SK-N-SH (cell line): ENCODE measurements at regions not wholly inside any gene's neighbourhood (a gene's known extent, or its start where the extent isn't known, plus 50 kb on each side); places are given as distances from the start of the nearest gene placed in this dataset.
"Not testable (repeated sequence)": the region's sequence is repeated elsewhere in the genome, so short reads cannot be mapped to it uniquely, and the experiment has no call there.

Experiments
- CTCF ChIA-PET: fragments of 300-600, 350-600 bp; formaldehyde crosslinking; extraction: SDS; loops from one replicate; lab custom pipeline; 2021; lab: Yijun Ruan, JAX
- POLR2A ChIA-PET: fragments of 350-600 bp; sonication (Branson Sonifier 250); formaldehyde crosslinking; extraction: SDS; loops from one replicate; lab custom pipeline; 2020; ENCODE audit warnings: antibody characterized with exemption, inconsistent platforms; lab: Yijun Ruan, JAX
- DNase-seq: peaks from one replicate; pipeline ENCODE4 v3.0.0; 2012
- H2AFZ ChIP-seq: fragments of 200-600 bp; sonication (generic); 2 replicates; pipeline ENCODE4 v1.8.1; 2016; ENCODE audit warnings: antibody characterized with exemption, mild to moderate bottlenecking, low read depth
- H3F3A ChIP-seq: fragments of 200-600 bp; sonication (generic); replicated peaks from 2 replicates; pipeline ENCODE3; 2016; ENCODE audit warnings: antibody characterized with exemption, mild to moderate bottlenecking; ENCODE audit not compliant: insufficient read depth
- H3K27ac ChIP-seq, 2 experiments: fragments of 200-500 bp in 1 of 2; fragments of 200-600 bp in 1 of 2; sonication (Bioruptor generic) in 1 of 2; sonication (generic), shearing (Covaris generic) in 1 of 2; 2 replicates each; pipeline versions ENCODE4 v1.5.1 to v1.6.1; 2014 to 2016; ENCODE audit warnings: low read depth in 2 of 2, inconsistent platforms in 1 of 2, low read length in 1 of 2, mild to moderate bottlenecking in 1 of 2, mixed read lengths in 1 of 2
- H3K27me3 ChIP-seq: fragments of 200-600 bp; sonication (generic), shearing (Covaris generic); 2 replicates; pipeline ENCODE4 v1.6.1; 2016; ENCODE audit warnings: mixed run types; ENCODE audit not compliant: insufficient read depth
- H3K36me3 ChIP-seq, 2 experiments: fragments of 200-500 bp in 1 of 2; fragments of 200-600 bp in 1 of 2; sonication (Bioruptor generic) in 1 of 2; sonication (generic) in 1 of 2; replicated peaks in 1 of 2; 2 replicates each; pipeline versions ENCODE3 to v1.5.1; 2014 to 2016; ENCODE audit warnings: low read length in 1 of 2, mild to moderate bottlenecking in 1 of 2; ENCODE audit not compliant: insufficient read depth in 2 of 2, control insufficient read depth in 1 of 2
- H3K4me1 ChIP-seq, 2 experiments: fragments of 200-500 bp in 1 of 2; fragments of 200-600 bp in 1 of 2; sonication (Bioruptor generic) in 1 of 2; sonication (generic), shearing (Covaris generic) in 1 of 2; 2 replicates each; pipeline versions ENCODE4 v1.5.1 to v1.6.1; 2014 to 2016; ENCODE audit warnings: low read depth in 1 of 2, low read length in 1 of 2, mixed run types in 1 of 2; ENCODE audit not compliant: insufficient read depth in 2 of 2, control insufficient read depth in 1 of 2
- H3K4me2 ChIP-seq: fragments of 200-600 bp; sonication (generic), shearing (Covaris generic); 2 replicates; pipeline ENCODE4 v1.6.1; 2017; ENCODE audit warnings: mixed run types
- H3K4me3 ChIP-seq, 2 experiments: fragments of 200-500 bp in 1 of 2; fragments of 200-600 bp in 1 of 2; sonication (Bioruptor generic) in 1 of 2; sonication (generic), shearing (Covaris generic) in 1 of 2; 2 replicates each; pipeline versions ENCODE4 v1.5.1 to v1.8.1; 2014 to 2016; ENCODE audit warnings: low read depth in 2 of 2, inconsistent platforms in 1 of 2, low read length in 1 of 2, mild to moderate bottlenecking in 1 of 2, mixed read lengths in 1 of 2, moderate library complexity in 1 of 2
- H3K79me2 ChIP-seq: fragments of 200-600 bp; sonication (generic); 2 replicates; pipeline ENCODE4 v1.8.1; 2017; ENCODE audit warnings: mild to moderate bottlenecking; ENCODE audit not compliant: insufficient read depth
- H3K9ac ChIP-seq: fragments of 200-600 bp; sonication (generic); 2 replicates; pipeline ENCODE4 v1.6.1; 2017; ENCODE audit warnings: mixed run types
- H3K9me2 ChIP-seq: fragments of 200-600 bp; sonication (generic); 2 replicates; pipeline ENCODE4 v1.6.1; 2017; ENCODE audit warnings: mixed run types
- H3K9me3 ChIP-seq: fragments of 200-600 bp; sonication (generic); 2 replicates; pipeline ENCODE4 v1.6.1; 2017; ENCODE audit warnings: mixed run types, mild to moderate bottlenecking, moderate library complexity
- H4K20me1 ChIP-seq: fragments of 200-600 bp; sonication (generic); 2 replicates; pipeline ENCODE4 v1.6.1; 2017; ENCODE audit warnings: mild to moderate bottlenecking, mixed run types; ENCODE audit not compliant: insufficient read depth
- FOSL2 ChIP-seq: IDR thresholded peaks from 2 replicates; pipeline ENCODE4 v1.4.0; 2012; ENCODE audit warnings: low read depth, mild to moderate bottlenecking, moderate library complexity, borderline replicate concordance
- FOXJ3 ChIP-seq: sonication (generic); formaldehyde crosslinking; IDR thresholded peaks from 2 replicates; pipeline ENCODE4 v1.5.1; 2020; ENCODE audit warnings: mild to moderate bottlenecking, missing genetic modification reagents
- GATA2 ChIP-seq: sonication (generic); formaldehyde crosslinking; IDR thresholded peaks from 2 replicates; pipeline ENCODE4 v1.5.0; 2020; ENCODE audit warnings: mild to moderate bottlenecking, missing genetic modification reagents
- NFIC ChIP-seq: IDR thresholded peaks from 2 replicates; pipeline ENCODE4 v1.4.0; 2012; ENCODE audit warnings: borderline replicate concordance
- POLR2AphosphoS5 ChIP-seq: IDR thresholded peaks from 2 replicates; pipeline ENCODE4 v1.6.1; 2012; ENCODE audit warnings: low read depth, low read length
- RAD21 ChIP-seq: IDR thresholded peaks from 2 replicates; pipeline ENCODE4 v1.6.1; 2012; ENCODE audit warnings: mild to moderate bottlenecking, low read length
- RCOR1 ChIP-seq: fragments of 150-350 bp; IDR thresholded peaks from 2 replicates; pipeline ENCODE4 v1.6.1; 2017; ENCODE audit warnings: antibody characterized with exemption, low read length
- RFX5 ChIP-seq: IDR thresholded peaks from 2 replicates; pipeline ENCODE4 v1.6.1; 2012; ENCODE audit warnings: mild to moderate bottlenecking, improper control_type of control experiment, low read length
- RXRA ChIP-seq: IDR thresholded peaks from 2 replicates; pipeline ENCODE4 v1.4.0; 2012; ENCODE audit warnings: low read depth, mild to moderate bottlenecking, borderline replicate concordance
- TCF12 ChIP-seq: IDR thresholded peaks from 2 replicates; pipeline ENCODE4 v1.4.0; 2012
- TEAD4 ChIP-seq: IDR thresholded peaks from 2 replicates; pipeline ENCODE4 v1.4.0; 2012; ENCODE audit warnings: mild to moderate bottlenecking, borderline replicate concordance; ENCODE audit not compliant: insufficient read depth
- YY1 ChIP-seq: IDR thresholded peaks from 2 replicates; pipeline ENCODE4 v1.4.0; 2012; ENCODE audit warnings: low read depth, mild to moderate bottlenecking
- WGBS: methylation state at CpG from one replicate; pipeline ENCODE4 v1.1.6; 2017; ENCODE audit warnings: low lambda C conversion rate; 5-methylcytosine and 5-hydroxymethylcytosine counted together
- TF ChIP-seq, protein P1 (sequence below): fragments of 150-350 bp; IDR thresholded peaks from 2 replicates; pipeline ENCODE4 v1.6.1; 2016; ENCODE audit warnings: mild to moderate bottlenecking, low read depth, low read length
- TF ChIP-seq, protein P2 (sequence below): fragments of 200-600 bp; sonication (generic); IDR thresholded peaks from 2 replicates; pipeline ENCODE4 v1.6.1; 2017; ENCODE audit warnings: antibody characterized with exemption, mild to moderate bottlenecking, moderate library complexity

DNA sequence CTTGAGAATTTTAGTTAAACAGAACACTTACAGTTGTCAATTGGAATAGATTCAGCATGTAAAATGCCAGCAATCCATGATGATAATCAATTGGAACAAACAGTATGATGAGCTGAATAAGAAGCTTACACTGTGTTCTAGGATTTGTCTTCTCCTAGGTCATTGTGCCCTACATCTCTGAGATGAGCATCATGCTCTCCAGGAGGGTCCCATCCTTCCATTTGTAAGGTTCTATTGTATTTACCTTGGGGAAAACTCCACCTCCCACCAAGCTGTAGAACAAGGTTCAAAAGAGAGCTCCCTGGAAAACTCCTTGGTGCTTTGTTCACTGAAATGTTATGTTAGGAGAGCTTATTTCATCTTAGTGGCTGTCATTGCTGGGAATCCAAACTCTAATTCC, 60.8 kb downstream of the OR2B2 start:
- Histone ChIP-seq H3F3A (peaks cover 11% of the 10 kb centered on the region), H3K79me2 (no peaks in the 10 kb centered on the region), H3K4me3 (no peak overlapping the region), H3K4me2 (no peak overlapping the region), H2AFZ (no peak overlapping the region), H3K9me2 (no peaks in the 10 kb centered on the region), H4K20me1 (no peaks in the 10 kb centered on the region), H3K9ac (no peak overlapping the region), H3K27ac (no peak overlapping the region), H3K9me3 (no peaks in the 10 kb centered on the region), H3K36me3 (no peaks in the 10 kb centered on the region), H3K27me3 (no peaks in the 10 kb centered on the region), H3K4me1 (peaks cover 0 to 9% of the 10 kb centered on the region in 2 experiments; a peak in 1 of 4 replicates)
- ChIA-PET POLR2A (interaction anchor here (1.1 to 4.2 kb wide), 3 partner anchors 14 to 21 kb away, joined by 4 to 30 read pairs (median 17); a partner anchor contains a TSS), CTCF (interaction anchor here (1.8 to 2.5 kb wide), 2 partner anchors 9 to 14 kb away, joined by 5 to 10 read pairs; a partner anchor contains a TSS)
- DNase-seq = no peak
- TF ChIP-seq, protein P1, sequence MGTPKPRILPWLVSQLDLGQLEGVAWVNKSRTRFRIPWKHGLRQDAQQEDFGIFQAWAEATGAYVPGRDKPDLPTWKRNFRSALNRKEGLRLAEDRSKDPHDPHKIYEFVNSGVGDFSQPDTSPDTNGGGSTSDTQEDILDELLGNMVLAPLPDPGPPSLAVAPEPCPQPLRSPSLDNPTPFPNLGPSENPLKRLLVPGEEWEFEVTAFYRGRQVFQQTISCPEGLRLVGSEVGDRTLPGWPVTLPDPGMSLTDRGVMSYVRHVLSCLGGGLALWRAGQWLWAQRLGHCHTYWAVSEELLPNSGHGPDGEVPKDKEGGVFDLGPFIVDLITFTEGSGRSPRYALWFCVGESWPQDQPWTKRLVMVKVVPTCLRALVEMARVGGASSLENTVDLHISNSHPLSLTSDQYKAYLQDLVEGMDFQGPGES = no peak
- no peak for TF ChIP-seq FOSL2
- TF ChIP-seq RCOR1 = no peak
- no peak for TF ChIP-seq TEAD4
- no peak for TF ChIP-seq YY1
- TF ChIP-seq POLR2AphosphoS5 = no peak
- TF ChIP-seq, protein P2, sequence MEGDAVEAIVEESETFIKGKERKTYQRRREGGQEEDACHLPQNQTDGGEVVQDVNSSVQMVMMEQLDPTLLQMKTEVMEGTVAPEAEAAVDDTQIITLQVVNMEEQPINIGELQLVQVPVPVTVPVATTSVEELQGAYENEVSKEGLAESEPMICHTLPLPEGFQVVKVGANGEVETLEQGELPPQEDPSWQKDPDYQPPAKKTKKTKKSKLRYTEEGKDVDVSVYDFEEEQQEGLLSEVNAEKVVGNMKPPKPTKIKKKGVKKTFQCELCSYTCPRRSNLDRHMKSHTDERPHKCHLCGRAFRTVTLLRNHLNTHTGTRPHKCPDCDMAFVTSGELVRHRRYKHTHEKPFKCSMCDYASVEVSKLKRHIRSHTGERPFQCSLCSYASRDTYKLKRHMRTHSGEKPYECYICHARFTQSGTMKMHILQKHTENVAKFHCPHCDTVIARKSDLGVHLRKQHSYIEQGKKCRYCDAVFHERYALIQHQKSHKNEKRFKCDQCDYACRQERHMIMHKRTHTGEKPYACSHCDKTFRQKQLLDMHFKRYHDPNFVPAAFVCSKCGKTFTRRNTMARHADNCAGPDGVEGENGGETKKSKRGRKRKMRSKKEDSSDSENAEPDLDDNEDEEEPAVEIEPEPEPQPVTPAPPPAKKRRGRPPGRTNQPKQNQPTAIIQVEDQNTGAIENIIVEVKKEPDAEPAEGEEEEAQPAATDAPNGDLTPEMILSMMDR = no peak
- TF ChIP-seq FOXJ3 (CRISPR knock-in tag) = no peak
- TF ChIP-seq RXRA = no peak
- no peak for TF ChIP-seq RAD21
- no peak for TF ChIP-seq NFIC
- no peak for TF ChIP-seq RFX5
- no peak for TF ChIP-seq GATA2 (CRISPR knock-in tag)
- no peak for TF ChIP-seq TCF12

DNA sequence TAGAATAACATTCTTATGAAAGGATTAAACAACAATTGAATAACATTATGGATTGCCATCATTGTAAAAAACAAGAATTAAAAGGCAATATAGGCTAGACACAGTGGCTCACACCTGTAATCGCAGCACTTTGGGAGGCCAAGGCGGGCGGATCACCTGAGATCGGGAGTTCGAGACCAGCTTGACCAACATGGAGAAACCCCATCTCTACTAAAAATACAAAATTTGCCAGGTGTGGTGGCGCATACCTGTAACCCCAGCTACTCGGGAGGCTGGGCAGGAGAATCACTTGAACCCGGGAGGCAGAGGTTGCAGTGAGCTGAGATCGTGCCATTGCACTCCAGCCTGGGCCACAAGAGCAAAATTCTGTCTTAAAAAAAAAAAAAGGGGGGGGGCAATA, 63.2 kb downstream of the OR2B2 start:
- H3F3A ChIP-seq = peaks cover 11% of the 10 kb centered on the region
- H3K36me3 ChIP-seq, H3K27ac ChIP-seq, H3K4me2 ChIP-seq, H3K4me1 ChIP-seq, DNase-seq, H3K9ac ChIP-seq, H3K4me3 ChIP-seq, H3K27me3 ChIP-seq, H3K9me2 ChIP-seq, H3K79me2 ChIP-seq, H2AFZ ChIP-seq, H4K20me1 ChIP-seq, H3K9me3 ChIP-seq: not testable (repeated sequence)
- 100% methylated on average over 9 of the region's 9 CpGs for WGBS
- ChIA-PET POLR2A (interaction anchor here (0.6 to 4.2 kb wide), 3 partner anchors 11 to 22 kb away, joined by 3 to 30 read pairs (median 17); a partner anchor contains a TSS), CTCF (interaction anchor here (0.9 to 2.5 kb wide), 2 partner anchors 12 to 15 kb away, joined by 3 to 10 read pairs; a partner anchor contains a TSS)
